Right lobe of liver (tissue), 6 donors: ENCODE measurements at regions not wholly inside any gene's neighbourhood (a gene's known extent, or its start where the extent isn't known, plus 50 kb on each side); places are given as distances from the start of the nearest gene placed in this dataset.

Experiments used
- ATAC-seq, 4 donors: fragments of 200-7000 bp; cut with Tn5 transposase; one replicate each; pipeline ENCODE4 v1.9.1; 2020; ENCODE audit warnings: mild to moderate bottlenecking in 4 of 4, moderate library complexity in 4 of 4
- DNase-seq, 3 donors: peaks; one replicate each; pipeline ENCODE4 v3.0.0-alpha.2; 2020
- H3K27ac ChIP-seq, 3 donors: fragments of 200-600 bp; one replicate each; pipeline ENCODE4 v1.8.0; 2022
- H3K27me3 ChIP-seq, 2 donors: fragments of 200-600 bp; one replicate each; pipeline ENCODE4 v1.8.0; 2022
- H3K36me3 ChIP-seq, 4 donors: fragments of 200-600 bp; sonication (generic) in 1 of 4; one replicate each; pipeline versions ENCODE4 v1.5.1 to v1.8.0; 2017 to 2022; ENCODE audit warnings: control low read depth in 1 of 4
- H3K4me1 ChIP-seq, 4 donors: fragments of 200-600 bp; sonication (generic) in 1 of 4; one replicate each; pipeline versions ENCODE4 v1.5.1 to v1.8.0; 2017 to 2022; ENCODE audit warnings: control low read depth in 1 of 4
- H3K4me3 ChIP-seq, 3 donors: fragments of 200-600 bp; one replicate each; pipeline ENCODE4 v1.8.0; 2022
- H3K9me3 ChIP-seq, 4 donors: fragments of 200-600 bp; sonication (generic) in 1 of 4; one replicate each; pipeline versions ENCODE4 v1.5.1 to v1.8.0; 2017 to 2022; ENCODE audit warnings: control low read depth in 1 of 4
- CTCF ChIP-seq, 4 donors: fragments of 200-600 bp in 3 of 4; fragments of 450-650 bp in 1 of 4; IDR thresholded peaks; one replicate each; pipeline versions ENCODE4 v1.5.1 to v1.8.0; 2016 to 2022; ENCODE audit warnings: antibody characterized with exemption in 4 of 4, mild to moderate bottlenecking in 2 of 4
- POLR2A ChIP-seq: fragments of 450-650 bp; IDR thresholded peaks from one replicate; pipeline ENCODE4 v1.6.1; 2017; ENCODE audit warnings: antibody characterized with exemption, mild to moderate bottlenecking
- WGBS: methylation state at CpG from one replicate; pipeline ENCODE4 v1.1.6; 2018; ENCODE audit warnings: low coverage, low lambda C conversion rate; ENCODE audit not compliant: insufficient coverage; ENCODE audit errors: missing lambda C conversion rate; 5-methylcytosine and 5-hydroxymethylcytosine counted together
- intact Hi-C, 2 donors: fragments of 100-400 bp; cut with DNase I; formaldehyde crosslinking; loops; one replicate each; pipeline versions ENCODE4 v1.11.2 to v1.14.1; 2022
- donor health status: DM: no; HTN: yes; CAD: no.
- donor health status: DM: no; HTN: no; CAD: no.
- donor health status: DM: no; HTN: no; CAD: no.
- donor health status: DM: no; HTN: yes; CAD: no.
- donor health status: DM: no; HTN: yes; CAD: no.

GRCh38 chr14:99001241-99001640, 270.8 kb downstream of the BCL11B start:
- intact Hi-C loops: no loop called here
- no peak for ATAC-seq
- WGBS: 75% methylated on average over 2 of the region's 7 CpGs
- TF ChIP-seq POLR2A: no peak
- no peak for TF ChIP-seq CTCF (IDR thresholded peaks at IDR 0.05)
- Histone ChIP-seq H3K27me3 (no peaks in the 10 kb centered on the region), H3K4me3 (no peak overlapping the region), H3K9me3 (no peaks in the 10 kb centered on the region), H3K27ac (no peak overlapping the region), H3K36me3 (no peaks in the 10 kb centered on the region), H3K4me1 (no peaks in the 10 kb centered on the region)
- DNase-seq: no peak

- intact Hi-C loops: no loop called here
- Histone ChIP-seq H3K27ac (no peak overlapping the region), H3K9me3 (no peaks in the 10 kb centered on the region), H3K4me3 (no peak overlapping the region), H3K27me3 (no peaks in the 10 kb centered on the region), H3K36me3 (no peaks in the 10 kb centered on the region), H3K4me1 (no peaks in the 10 kb centered on the region)
- no peak for DNase-seq
- no peak for TF ChIP-seq POLR2A
- TF ChIP-seq CTCF (IDR thresholded peaks at IDR 0.05): no peak
- no peak for ATAC-seq
Observed at GRCh38 chr14:99003646-99004045, 268.4 kb downstream of the BCL11B start.

- Histone ChIP-seq H3K9me3 (no peaks in the 10 kb centered on the region), H3K27ac (no peak overlapping the region), H3K4me3 (no peak overlapping the region), H3K27me3 (no peaks in the 10 kb centered on the region), H3K36me3 (no peaks in the 10 kb centered on the region), H3K4me1 (no peaks in the 10 kb centered on the region)
- DNase-seq (no peak), ATAC-seq (no peak)
- WGBS: 36% methylated on average over 3 of the region's 3 CpGs
- intact Hi-C loops: no loop called here
- TF ChIP-seq POLR2A: no peak
- no peak for TF ChIP-seq CTCF (IDR thresholded peaks at IDR 0.05)
Observed at GRCh38 chr14:99004112-99004511, 267.9 kb downstream of the BCL11B start.

- WGBS: 69% methylated on average over 5 of the region's 5 CpGs
- intact Hi-C loops: no loop called here
- DNase-seq: no peak
Observed at GRCh38 chr14:99006276-99006675, 265.7 kb downstream of the BCL11B start.

More at GRCh38 chr14:99006276-99006675, 265.7 kb downstream of the BCL11B start:
- no peak for TF ChIP-seq CTCF (IDR thresholded peaks at IDR 0.05)
- no peak for TF ChIP-seq POLR2A
- Histone ChIP-seq H3K4me1 (no peaks in the 10 kb centered on the region), H3K27me3 (no peaks in the 10 kb centered on the region), H3K4me3 (no peak overlapping the region), H3K9me3 (no peaks in the 10 kb centered on the region), H3K36me3 (no peaks in the 10 kb centered on the region), H3K27ac (no peak overlapping the region)
- ATAC-seq: no peak
